Osteoblast (primary cell): ENCODE measurements at regions not wholly inside any gene's neighbourhood (a gene's known extent, or its start where the extent isn't known, plus 50 kb on each side); places are given as distances from the start of the nearest gene placed in this dataset.

ENCODE experiments used
- DNase-seq: peaks from one replicate; pipeline ENCODE4 v3.0.0; 2011; ENCODE audit warnings: low spot score, mixed read lengths; ENCODE audit not compliant: insufficient read length; ENCODE audit errors: missing footprints
- H2AFZ ChIP-seq: 2 replicates; pipeline ENCODE4 v1.6.0; 2011; ENCODE audit warnings: mild to moderate bottlenecking, low read length
- H3K27ac ChIP-seq: 2 replicates; pipeline ENCODE4 v1.5.1; 2011; ENCODE audit warnings: mild to moderate bottlenecking, low read depth, low read length, moderate library complexity
- H3K27me3 ChIP-seq: 2 replicates; pipeline ENCODE4 v1.6.0; 2012; ENCODE audit warnings: mild to moderate bottlenecking, control low read depth, inconsistent platforms, low read length, moderate library complexity; ENCODE audit not compliant: insufficient read depth
- H3K36me3 ChIP-seq: 2 replicates; pipeline ENCODE4 v1.5.1; 2011; ENCODE audit warnings: mild to moderate bottlenecking, low read length, control low read depth, moderate library complexity; ENCODE audit not compliant: insufficient read depth
- H3K4me1 ChIP-seq: 2 replicates; pipeline ENCODE4 v1.5.1; 2011; ENCODE audit warnings: mild to moderate bottlenecking, low read length, control low read depth, moderate library complexity; ENCODE audit not compliant: insufficient read depth
- H3K4me2 ChIP-seq: 2 replicates; pipeline ENCODE4 v1.6.0; 2011; ENCODE audit warnings: mild to moderate bottlenecking, low read length; ENCODE audit not compliant: insufficient read depth
- H3K4me3 ChIP-seq: fragments of 200-600 bp; sonication (generic); 3 replicates; pipeline ENCODE4 v1.5.1; 2012; ENCODE audit warnings: mild to moderate bottlenecking, low read length, inconsistent platforms; ENCODE audit not compliant: insufficient read depth
- H3K79me2 ChIP-seq: 2 replicates; pipeline ENCODE4 v1.6.0; 2012; ENCODE audit warnings: mild to moderate bottlenecking, low read length, control low read depth, inconsistent platforms; ENCODE audit not compliant: insufficient read depth
- H3K9me3 ChIP-seq: 2 replicates; pipeline ENCODE4 v1.5.1; 2011; ENCODE audit warnings: low read depth, low read length, control low read depth
- H4K20me1 ChIP-seq: 2 replicates; pipeline ENCODE4 v1.6.0; 2012; ENCODE audit warnings: mild to moderate bottlenecking, low read length, control low read depth; ENCODE audit not compliant: insufficient read depth
- CTCF ChIP-seq: IDR thresholded peaks from 2 replicates; pipeline ENCODE4 v1.5.1; 2011; ENCODE audit warnings: mild to moderate bottlenecking, low read depth, low read length, moderate library complexity; ENCODE audit errors: extremely low read depth

GRCh38 chr9:28758971-28759370 is 1185.7 kb upstream of the C9orf72 start:
- no peaks in the 10 kb centered on the region for H3K4me1 ChIP-seq
- TF ChIP-seq CTCF = no peak
- no peak overlapping the region for H2AFZ ChIP-seq
- H4K20me1 ChIP-seq = no peaks in the 10 kb centered on the region
- no peak overlapping the region for H3K4me2 ChIP-seq
- H3K27me3 ChIP-seq = no peaks in the 10 kb centered on the region
- no peak for DNase-seq
- H3K9me3 ChIP-seq = no peaks in the 10 kb centered on the region
- H3K27ac ChIP-seq = no peak overlapping the region
- no peaks in the 10 kb centered on the region for H3K79me2 ChIP-seq
- no peak overlapping the region for H3K4me3 ChIP-seq
- no peaks in the 10 kb centered on the region for H3K36me3 ChIP-seq

GRCh38 chr9:28762167-28762566 is 1188.9 kb upstream of the C9orf72 start:
- Histone ChIP-seq H3K27ac (no peak overlapping the region), H3K9me3 (no peaks in the 10 kb centered on the region), H3K4me2 (no peak overlapping the region), H2AFZ (no peak overlapping the region), H3K4me3 (no peak overlapping the region), H3K27me3 (no peaks in the 10 kb centered on the region), H3K36me3 (no peaks in the 10 kb centered on the region), H3K4me1 (no peaks in the 10 kb centered on the region), H3K79me2 (no peaks in the 10 kb centered on the region), H4K20me1 (no peaks in the 10 kb centered on the region)
- DNase-seq = no peak
- no peak for TF ChIP-seq CTCF

- H3K36me3 ChIP-seq = no peaks in the 10 kb centered on the region
- no peak overlapping the region for H3K27ac ChIP-seq
- no peak overlapping the region for H3K4me2 ChIP-seq
- no peak for TF ChIP-seq CTCF
- H3K4me3 ChIP-seq = no peak overlapping the region
- no peak overlapping the region for H2AFZ ChIP-seq
- no peak for DNase-seq
- no peaks in the 10 kb centered on the region for H3K27me3 ChIP-seq
- no peaks in the 10 kb centered on the region for H3K4me1 ChIP-seq
- no peaks in the 10 kb centered on the region for H4K20me1 ChIP-seq
- H3K79me2 ChIP-seq = no peaks in the 10 kb centered on the region
- H3K9me3 ChIP-seq = no peaks in the 10 kb centered on the region
Observed at GRCh38 chr9:28764532-28764931, 1191.3 kb upstream of the C9orf72 start.

GRCh38 chr9:28770226-28770625 is 1196.9 kb upstream of the C9orf72 start:
- Histone ChIP-seq H2AFZ (no peak overlapping the region), H3K4me2 (no peak overlapping the region), H4K20me1 (no peaks in the 10 kb centered on the region), H3K27ac (no peak overlapping the region), H3K4me3 (no peak overlapping the region), H3K36me3 (no peaks in the 10 kb centered on the region), H3K79me2 (no peaks in the 10 kb centered on the region), H3K4me1 (no peaks in the 10 kb centered on the region), H3K27me3 (no peaks in the 10 kb centered on the region), H3K9me3 (no peaks in the 10 kb centered on the region)
- DNase-seq = no peak
- no peak for TF ChIP-seq CTCF
